Activated gamma-delta T cell treated with anti-CD3 and anti-CD28 coated beads, Interleukin-2, amount 50 U/mL, for 16 hours (primary cell): ENCODE measurements at regions not wholly inside any gene's neighbourhood (a gene's known extent, or its start where the extent isn't known, plus 50 kb on each side); places are given as distances from the start of the nearest gene placed in this dataset.
"Not testable (repeated sequence)": the region's sequence is repeated elsewhere in the genome, so short reads cannot be mapped to it uniquely, and the experiment has no call there.

Experiments used
- DNase-seq: peaks from one replicate; pipeline ENCODE4 v3.0.0-alpha.2; 2020; ENCODE audit warnings: low read depth

DNA sequence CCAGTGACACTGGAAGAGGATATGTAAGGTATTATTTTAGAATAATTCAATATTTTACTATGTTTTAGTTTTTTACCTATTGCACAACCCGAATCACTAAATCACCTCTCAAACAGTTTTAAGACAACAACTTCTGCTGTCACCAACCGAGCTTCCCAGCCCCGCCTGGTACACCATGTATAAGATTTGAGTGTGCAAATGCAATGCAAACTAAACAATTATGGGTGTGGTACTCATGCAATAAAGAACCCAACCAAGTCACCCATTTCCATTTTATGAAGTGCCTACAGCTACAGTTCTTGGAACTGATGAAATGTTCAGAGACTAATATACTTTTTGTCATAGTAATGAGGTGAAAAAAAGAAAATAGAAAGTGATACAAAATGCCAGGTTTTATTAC, 256.2 kb downstream of the TAFA4 start:
- no peak for DNase-seq

DNA sequence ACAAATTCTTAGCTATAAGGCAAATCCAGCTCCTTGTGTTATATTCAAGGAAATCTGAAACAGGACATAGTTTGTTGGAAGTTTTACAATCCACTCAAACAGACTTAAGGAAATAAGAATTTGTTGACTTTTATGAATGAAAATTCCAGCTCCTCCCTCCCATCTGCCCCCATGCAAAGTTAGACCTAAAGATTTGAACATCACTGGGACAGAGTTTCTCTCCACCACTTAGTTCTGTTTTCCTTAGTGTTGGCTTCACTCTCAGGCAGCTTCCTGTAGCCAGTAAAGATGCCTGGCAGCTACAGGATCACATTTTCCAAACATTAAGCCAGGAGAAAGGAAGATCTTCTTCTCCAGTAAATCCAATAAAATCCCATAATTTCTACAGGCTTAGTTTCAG, 265.0 kb downstream of the TAFA4 start:
- no peak for DNase-seq

DNA sequence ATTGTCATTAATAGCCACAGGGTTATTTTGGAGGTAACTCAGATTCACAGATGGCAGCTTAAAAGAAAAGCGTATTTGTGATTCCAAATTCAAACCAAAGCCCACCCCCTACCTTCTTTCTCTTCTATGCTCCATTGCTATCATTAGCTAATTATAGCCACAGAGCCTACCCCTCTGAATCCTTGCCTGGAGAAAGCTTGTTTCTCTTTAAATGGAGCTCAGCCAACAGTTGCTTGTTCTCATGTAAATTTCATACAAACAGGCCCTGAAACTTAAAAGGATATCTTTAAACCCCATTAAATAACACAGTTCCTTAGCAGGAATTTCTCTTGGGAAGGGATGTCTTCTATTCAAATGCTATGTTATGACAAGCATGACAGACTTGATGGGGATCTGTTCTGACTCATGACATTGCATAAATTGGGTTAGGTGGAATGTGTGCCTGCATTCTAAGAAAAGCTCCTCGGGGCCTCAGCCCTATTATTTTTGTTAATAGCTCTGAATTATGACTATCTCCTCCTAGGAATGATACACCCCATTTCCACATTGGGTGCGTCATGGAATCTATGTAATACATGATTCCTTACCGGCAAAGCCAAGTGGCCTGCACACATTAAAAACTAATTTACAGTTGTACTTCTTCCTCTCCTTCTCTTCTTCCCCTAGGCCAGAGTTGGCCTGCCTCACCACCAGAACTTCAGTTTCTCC, 265.8 kb downstream of the TAFA4 start:
- DNase-seq = no peak

DNA sequence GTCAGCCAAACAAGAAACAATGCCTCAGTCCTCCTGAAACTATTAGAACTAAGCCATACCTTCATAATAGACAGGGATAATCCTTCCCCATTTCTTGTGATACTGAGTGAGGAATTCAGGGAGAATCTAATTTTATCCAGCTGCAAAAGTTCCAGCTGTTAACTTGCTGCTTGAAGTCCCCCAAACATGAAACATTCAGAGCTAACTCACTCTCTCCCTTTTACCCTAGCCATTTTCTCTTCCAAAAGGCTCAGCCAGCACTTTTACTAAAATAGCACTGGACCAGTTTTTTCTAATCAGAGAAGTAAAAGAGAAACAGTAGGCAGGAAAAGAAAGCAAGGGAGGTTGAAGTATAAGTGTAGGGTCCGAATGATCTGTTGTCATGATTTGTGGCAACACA, 268.1 kb downstream of the TAFA4 start:
- DNase-seq = no peak

DNA sequence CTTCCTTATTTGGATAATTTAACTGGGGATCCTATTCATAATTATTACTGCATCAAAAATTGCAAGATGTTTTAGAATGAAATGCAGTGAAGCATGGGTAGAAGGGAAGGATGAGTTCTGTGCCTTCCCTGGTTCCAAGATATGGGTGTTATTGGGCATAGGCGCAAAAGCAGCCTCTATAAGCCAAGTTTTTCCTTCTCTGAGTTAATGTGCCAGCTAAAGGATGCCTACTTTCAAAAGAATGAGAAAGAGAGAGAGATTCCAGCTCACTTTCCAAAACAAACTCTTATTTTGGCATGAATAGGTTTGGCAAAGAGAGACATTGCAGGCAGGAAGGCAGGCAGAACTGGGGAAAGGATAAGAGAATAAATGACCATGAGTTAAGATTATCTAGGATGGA, 270.2 kb downstream of the TAFA4 start:
- DNase-seq = no peak

DNA sequence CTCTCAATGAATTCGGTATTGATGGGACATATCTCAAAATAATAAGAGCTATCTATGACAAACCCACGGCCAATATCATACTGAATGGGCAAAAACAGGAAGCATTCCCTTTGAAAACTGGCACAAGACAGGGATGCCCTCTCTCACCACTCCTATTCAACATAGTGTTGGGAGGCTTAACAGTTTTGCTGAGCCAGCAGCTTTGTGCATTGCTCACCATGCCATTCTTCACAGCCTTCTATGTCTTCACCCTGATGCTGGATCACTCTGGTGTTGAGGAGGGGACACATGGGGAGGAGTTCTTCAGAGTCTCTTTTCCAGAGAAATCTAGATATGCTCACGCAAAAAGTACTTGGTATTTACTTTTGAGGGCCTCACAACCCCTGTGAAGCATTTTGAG, 281.7 kb downstream of the TAFA4 start:
- not testable (repeated sequence) for DNase-seq

DNA sequence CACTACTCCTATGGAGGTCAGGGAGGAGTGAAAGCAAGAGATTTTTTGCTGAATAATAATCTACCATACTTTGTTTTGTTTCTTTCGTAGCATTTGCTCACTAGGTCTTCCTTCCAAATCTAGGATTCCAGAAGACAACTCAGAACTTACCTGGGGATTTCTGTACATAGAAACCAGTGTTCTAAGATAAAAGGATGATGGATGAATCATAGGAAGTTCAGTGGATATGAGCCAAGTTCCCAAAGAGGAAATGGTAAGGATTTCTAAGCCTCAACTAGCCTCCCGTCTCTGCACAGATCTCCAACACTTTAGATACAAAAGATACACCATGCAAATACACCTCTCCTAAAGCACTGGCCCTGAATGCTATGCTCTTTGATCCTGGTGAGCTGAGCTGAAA, 283.9 kb downstream of the TAFA4 start:
- DNase-seq = no peak

DNA sequence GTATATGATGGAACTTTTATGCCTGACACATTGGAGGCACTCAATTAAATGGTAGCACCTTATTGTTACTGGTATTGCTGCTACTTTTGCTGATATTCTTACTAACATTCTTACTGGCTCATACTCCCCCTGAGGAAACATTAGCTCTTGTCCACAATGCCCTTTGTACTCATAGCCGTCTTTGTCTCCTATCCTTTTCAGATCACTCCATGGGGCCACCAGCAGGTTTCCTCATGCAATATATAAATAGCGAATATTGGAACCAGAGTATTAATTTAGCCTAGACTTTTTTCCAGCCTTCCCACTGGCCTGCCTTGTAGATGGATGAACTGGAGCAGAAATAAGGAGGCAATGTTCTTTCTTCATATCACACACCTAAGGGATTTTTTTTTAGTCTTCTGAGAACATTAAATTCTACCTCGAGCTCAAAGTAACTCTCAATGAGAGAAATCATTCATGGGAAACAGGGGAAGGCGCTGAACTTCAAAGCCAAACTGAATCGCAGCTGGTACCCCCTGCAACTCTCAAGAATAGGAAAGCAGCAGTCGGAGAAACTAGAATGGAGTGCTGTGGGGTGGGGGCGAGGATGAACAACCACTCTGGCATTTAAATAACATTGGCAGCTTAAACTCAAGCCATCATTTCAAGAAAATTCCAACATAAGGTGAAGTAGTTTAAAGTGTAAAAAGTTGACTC, 300.3 kb downstream of the TAFA4 start:
- DNase-seq = no peak

DNA sequence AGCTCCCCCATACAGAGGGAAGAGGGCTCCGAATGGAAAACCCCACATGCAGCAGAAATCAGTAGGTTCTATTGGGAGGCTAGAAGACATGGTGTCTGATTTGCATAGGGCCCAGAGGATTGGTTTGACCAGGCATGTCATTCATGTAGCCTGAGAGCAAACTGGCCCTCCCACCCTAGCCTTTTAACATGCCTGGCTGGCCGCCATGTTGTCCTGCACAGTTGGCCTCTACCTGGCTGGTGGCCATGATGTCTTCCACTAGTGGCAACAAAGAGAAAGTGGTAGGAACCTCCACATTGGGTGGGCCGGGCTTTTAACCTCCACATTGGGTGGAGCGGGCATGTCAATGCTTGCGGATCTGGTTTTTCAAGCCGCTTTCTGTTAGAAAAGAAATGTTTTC, 312.1 kb downstream of the TAFA4 start:
- no peak for DNase-seq

DNA sequence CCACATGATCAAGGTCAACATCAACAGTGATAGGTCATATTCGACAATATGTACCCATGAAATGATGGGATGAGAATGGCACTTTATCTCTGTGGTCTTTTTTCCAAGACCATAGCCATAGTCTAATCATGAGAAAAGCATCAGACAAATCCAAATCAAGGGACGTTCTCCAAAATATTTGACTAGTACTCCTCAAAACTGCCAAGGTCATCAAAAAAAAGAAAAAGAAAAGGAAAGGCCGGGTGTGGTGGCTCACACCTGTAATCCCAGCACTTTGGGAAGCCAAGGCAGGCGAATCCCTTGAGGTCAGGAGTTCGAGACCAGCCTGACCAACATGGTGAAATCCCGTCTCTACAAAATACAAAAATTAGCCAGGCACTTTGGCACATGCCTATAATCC, 318.3 kb downstream of the TAFA4 start:
- no peak for DNase-seq

DNA sequence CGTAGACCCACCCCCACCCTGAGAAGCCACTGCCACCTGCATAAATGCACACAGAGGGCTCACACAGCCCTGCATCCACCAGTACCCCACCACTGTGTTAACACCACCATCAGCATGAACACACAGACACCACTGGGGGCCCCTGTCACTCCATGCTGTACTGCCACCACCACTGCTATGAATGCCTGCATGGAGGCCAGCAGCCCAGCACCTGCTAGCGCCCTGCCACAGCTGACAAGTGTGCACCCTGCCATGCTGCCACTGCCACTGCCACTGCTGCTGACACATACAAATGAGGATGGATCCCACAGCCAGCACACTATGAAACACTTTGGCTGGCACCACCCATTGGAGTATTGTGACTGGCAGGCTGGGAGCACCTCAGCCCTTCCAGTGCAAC, 361.0 kb downstream of the TAFA4 start:
- DNase-seq = no peak

DNA sequence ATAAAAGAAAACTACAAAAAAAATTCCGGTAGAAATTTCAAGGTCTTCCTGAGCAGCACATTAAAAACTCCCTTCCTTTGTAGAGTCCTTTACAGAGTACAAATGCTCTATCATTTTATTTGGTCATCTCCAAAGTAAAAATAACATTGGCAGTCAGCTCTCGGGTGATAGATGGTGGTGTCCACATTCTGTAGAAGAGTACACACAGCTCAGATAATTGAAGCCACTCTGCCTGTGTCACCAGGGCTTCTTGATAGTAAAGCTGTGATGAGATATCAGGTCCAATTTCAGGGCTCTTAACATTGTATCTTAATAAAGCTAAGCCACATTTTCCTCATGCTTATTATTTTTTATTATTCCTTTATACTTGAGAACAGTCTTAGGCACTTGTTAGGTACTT, 371.6 kb downstream of the TAFA4 start:
- DNase-seq = no peak

DNA sequence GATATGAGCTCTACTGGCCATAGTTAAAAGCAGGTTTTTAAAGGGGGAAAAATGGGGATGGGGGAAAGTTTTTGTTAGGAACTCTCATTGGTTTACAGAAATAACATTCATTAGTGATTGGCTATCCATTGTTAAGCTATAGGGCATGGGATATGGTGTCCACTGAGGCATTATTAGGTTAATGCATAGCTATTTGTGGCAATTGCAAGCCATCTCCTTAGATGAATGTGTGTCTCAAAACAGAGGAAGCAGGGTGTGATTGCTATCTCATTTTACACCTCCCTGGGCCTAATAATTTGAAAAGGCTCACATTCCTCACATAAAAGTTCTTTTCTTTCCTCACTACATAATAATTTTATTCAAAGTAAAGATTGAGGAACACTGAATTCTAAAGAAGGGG, 396.6 kb downstream of the TAFA4 start:
- no peak for DNase-seq

DNA sequence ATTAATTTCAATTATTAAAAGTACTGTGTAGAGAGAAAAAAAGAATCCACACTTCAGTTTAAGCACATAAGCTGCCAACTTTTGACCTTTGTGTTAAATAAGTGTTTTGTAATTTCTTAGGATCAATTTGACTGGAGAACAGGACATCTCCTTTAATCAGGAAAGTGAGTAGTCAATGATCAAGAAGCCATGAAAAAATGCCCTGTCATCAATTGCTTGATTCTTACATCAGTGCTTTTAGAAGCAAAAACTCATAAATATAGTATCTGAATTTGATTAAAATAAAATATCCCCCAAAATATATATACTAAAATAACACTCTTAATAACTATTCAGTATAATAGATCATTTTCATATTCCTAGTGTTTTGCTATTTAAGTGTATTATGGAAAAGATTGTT, 409.0 kb downstream of the TAFA4 start:
- no peak for DNase-seq

DNA sequence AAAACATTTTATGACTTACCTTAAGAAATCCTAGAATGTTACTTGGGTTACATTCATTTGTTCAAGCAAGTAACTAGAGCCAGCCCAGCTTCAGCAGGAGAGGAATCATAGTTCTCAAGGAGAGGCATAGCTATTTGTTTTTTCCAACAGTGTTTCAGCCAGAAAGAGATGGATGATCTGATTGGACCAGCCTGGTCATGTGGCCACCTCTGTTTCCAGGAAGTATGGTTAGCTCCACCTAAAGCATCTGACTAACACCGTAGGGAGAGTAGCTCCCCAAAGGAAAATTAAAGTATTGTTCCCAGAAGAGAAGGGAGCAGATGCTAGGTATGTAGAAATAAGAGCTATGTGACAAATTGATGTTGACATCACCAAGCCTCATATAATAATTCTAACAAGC, 417.1 kb downstream of the TAFA4 start:
- no peak for DNase-seq

DNA sequence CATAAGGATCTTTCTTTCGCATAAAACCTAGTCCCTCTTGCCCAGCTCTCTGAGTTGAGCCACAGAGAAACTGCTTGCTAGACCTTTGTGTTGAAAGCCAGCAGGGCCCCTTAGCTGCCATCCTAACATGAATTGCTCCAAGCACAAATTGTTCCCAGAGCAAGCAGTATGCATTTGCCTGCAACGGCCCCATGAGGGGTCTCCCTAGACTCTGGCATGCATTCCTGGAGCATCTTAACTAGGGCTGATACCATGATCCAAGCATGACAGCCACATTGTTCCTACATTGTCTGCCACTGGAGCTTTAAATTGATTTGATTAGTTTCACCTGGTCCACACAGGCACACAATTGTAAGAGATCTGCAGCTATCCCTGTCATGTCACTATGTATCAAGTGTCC, 428.1 kb downstream of the TAFA4 start:
- no peak for DNase-seq

DNA sequence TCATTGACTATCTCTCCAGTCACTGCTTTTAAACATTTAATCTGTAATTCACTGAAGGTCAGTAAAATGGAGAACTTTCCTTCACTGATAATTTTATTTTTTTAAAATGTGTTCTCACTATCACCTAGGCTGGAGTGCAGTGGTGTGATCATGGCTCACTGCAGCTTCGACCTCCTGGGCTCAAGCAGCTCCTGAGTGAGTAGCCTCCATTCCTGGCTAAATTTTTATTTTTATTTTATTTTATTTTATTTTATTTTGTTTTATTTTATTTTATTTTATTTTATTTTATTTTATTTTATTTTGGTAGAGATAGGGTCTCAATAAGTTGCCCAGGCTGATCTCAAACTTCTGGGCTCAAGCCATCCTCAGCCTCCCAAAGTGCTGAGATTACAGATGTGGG, 446.5 kb downstream of the TAFA4 start:
- not testable (repeated sequence) for DNase-seq

DNA sequence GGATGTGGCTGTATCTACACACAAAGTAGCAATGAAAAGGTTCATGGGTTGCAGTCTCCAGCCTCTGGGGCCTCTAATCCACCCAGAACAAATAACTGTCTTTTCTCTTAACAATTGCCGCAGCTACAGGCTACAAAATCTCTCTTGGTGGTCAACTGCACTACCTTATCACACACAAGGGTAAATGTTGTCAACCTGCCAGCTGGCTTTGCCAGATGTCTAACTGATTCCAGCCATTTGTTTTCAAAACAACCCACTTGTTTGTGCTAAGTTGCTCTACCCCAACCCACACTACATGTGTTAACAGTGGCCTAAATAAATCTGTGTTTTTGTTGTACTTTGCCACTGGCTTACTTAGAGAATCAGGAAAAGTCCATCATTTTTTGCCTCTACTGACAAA, 447.3 kb downstream of the TAFA4 start:
- no peak for DNase-seq

DNA sequence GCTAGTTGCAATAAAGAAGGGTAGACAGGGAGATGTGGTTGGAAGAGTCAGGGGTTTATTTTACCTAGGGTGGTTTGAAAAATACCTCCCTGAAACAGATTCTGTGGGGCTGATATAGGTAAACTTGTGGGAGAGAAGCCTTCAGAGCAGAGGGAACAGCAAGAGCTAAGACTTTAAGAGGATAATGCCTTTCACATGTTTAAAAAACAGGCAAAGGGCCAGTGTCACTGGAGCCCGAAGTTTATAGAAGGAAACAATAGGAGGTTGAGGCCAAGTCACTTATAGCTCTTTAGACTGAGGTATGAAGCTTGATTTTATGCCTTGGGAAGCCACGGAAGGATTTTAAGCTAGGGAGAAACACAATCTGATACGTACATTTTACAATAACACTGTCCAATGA, 448.7 kb downstream of the TAFA4 start:
- DNase-seq = no peak

DNA sequence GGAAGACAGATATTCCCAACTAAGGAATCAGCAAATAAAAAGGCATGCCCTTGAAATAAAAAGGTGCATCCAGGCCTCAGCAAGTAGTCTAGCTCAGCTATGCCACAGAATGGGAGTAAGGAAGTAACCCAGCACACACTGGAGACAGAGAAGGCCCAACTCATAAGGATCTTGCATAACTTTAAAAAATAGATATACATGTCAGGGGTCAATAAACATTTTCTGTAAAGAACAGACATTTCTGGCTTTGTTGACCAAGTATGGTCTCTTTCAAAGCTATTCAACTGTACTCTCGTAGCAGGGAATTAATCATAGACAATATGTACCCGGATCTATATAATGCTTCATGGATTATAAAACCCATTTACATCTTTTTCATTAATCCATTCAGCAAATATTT, 449.3 kb downstream of the TAFA4 start:
- no peak for DNase-seq

DNA sequence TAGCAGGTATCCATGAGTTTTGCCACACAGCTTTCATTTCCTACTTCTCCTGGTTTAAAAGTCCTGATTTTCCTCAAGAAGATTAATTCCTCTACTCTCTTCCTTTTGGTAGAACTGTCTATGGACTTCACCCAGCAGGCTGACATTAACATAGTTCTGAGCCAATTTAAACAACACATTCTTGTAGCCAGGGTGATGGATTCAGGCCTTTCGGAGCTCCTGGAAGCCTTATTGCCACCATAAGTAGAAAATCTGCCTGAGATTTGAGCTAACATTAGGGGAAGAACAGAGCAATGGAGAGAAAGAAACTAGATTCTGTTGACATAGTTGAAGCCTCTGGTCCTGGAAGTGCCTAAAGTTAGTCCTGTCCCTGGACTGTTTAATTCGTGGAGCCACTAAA, 449.8 kb downstream of the TAFA4 start:
- no peak for DNase-seq

DNA sequence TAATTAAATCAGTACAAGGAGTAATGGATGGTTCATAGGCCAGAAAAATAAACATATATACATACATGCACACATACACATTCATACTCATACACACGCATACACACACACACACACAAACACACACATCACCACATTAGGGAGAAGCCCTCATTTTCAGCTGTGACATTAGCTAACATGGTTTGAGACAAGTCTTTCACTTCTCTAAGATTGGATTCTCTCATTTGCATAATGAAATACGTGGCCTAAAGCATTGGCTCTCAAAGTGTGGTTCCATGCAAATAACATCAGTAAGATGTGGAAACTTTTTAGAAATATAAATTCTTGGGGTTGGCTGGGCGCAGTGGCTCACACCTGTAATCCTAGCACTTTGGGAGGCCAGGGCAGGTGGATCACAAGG, 452.6 kb downstream of the TAFA4 start:
- no peak for DNase-seq

DNA sequence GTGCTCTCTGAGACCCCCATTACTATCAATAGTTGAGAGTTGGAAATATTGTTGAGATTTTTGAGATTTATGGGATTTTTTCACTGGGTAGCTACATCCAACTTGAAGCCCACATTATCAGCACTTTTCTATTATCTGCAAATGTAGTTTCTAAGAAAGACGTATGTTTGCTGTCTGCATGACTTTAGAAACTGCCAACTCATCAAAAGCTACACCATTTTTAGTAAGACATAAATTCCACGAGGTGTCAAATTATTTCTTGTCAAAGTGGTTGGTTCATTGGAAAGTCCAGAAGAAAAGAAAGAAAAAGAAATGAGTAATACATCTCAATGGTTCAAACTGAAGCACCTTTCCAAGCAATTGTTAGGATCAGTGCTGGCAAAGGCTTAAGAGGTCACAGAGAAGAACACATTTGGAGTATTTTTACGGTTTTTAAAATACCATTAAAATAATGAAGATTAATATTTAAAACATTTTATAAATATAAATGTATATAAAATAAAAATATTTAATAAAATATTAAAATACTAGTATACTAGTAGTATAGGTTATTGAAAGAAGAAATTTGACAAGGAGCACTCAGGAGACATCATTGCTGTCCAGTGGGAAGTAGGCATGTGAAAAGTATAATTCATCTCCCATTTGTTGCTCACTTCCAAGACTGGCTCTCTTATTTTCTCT, 463.5 kb downstream of the TAFA4 start:
- no peak for DNase-seq

DNA sequence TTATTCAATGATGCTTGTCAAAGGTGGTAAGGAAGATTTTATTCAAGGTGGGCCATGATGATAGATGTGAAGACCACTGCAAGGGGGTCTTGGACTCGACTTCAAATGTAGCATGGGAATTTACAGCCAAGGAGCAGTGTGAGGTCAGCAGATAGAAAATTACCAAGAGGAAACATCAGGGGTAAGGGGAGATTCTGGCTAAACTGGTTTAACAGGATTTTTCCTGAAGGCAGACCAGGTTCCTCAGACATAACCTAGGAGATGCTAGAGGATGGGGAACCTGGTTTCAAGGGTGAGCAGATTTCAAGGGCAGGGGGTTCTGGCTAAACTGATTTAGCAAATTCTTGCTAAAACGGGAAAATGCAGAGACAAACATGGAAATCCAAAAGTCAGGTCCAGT, 464.9 kb downstream of the TAFA4 start:
- no peak for DNase-seq
